ENCODE measurements at regions not wholly inside any gene's neighbourhood (a gene's known extent, or its start where the extent isn't known, plus 50 kb on each side); places are given as distances from the start of the nearest gene placed in this dataset.

GRCh38 chr14:100994082-100994481 is 90.6 kb upstream of the RTL1 start:
- H3K9ac ChIP-seq (ENCODE audit: insufficient read depth in 1 of 2, low read length in 2 of 2): no peak overlapping the region
- ATAC-seq (ENCODE audit: insufficient read depth, low FRiP score): no peak
- no peaks in the 10 kb centered on the region for H3K4me1 ChIP-seq (ENCODE audit: control insufficient read depth in 5 of 5, insufficient read depth in 5 of 5, low read length in 5 of 5)
- TF ChIP-seq CTCF (IDR thresholded peaks at IDR 0.05; ENCODE audit: control extremely low read depth, extremely low read depth): no peak
- DNase-seq: no peak
- WGBS, 2 donors: 67 to 79% methylated on average over 5 of the region's 5 CpGs
- H3K27ac ChIP-seq (ENCODE audit: low read depth in 1 of 2, low read length in 1 of 2): no peak overlapping the region
- no peaks in the 10 kb centered on the region for H3K27me3 ChIP-seq (ENCODE audit: control insufficient read depth in 3 of 3, insufficient read depth in 3 of 3, low read length in 2 of 3)
- no peaks in the 10 kb centered on the region for H3K9me3 ChIP-seq (ENCODE audit: control insufficient read depth in 4 of 4, insufficient read depth in 3 of 4, low read length in 3 of 4)
- no peak overlapping the region for H3K4me3 ChIP-seq
- peaks cover 0 to 11% (median 0%) of the 10 kb centered on the region in 4 donors for H3K36me3 ChIP-seq (ENCODE audit: control insufficient read depth in 4 of 4, insufficient read depth in 4 of 4, low read length in 4 of 4)

GRCh38 chr14:100994756-100995330 is 91.3 kb upstream of the RTL1 start:
- H3K27ac ChIP-seq (ENCODE audit: low read depth in 1 of 2, low read length in 1 of 2): no peak overlapping the region
- no peak overlapping the region for H3K9ac ChIP-seq (ENCODE audit: insufficient read depth in 1 of 2, low read length in 2 of 2)
- no peak overlapping the region for H3K4me3 ChIP-seq
- ATAC-seq (ENCODE audit: insufficient read depth, low FRiP score): no peak
- no peak for DNase-seq
- WGBS, 2 donors: 74 to 84% methylated on average over 3 of the region's 3 CpGs
- no peak for TF ChIP-seq CTCF (IDR thresholded peaks at IDR 0.05; ENCODE audit: control extremely low read depth, extremely low read depth)
- H3K27me3 ChIP-seq (ENCODE audit: control insufficient read depth in 3 of 3, insufficient read depth in 3 of 3, low read length in 2 of 3): no peaks in the 10 kb centered on the region
- H3K36me3 ChIP-seq (ENCODE audit: control insufficient read depth in 4 of 4, insufficient read depth in 4 of 4, low read length in 4 of 4): peaks cover 0 to 9% (median 0%) of the 10 kb centered on the region in 4 donors
- no peaks in the 10 kb centered on the region for H3K9me3 ChIP-seq (ENCODE audit: control insufficient read depth in 4 of 4, insufficient read depth in 3 of 4, low read length in 3 of 4)
- no peaks in the 10 kb centered on the region for H3K4me1 ChIP-seq (ENCODE audit: control insufficient read depth in 5 of 5, insufficient read depth in 5 of 5, low read length in 5 of 5)

- no peak for TF ChIP-seq CTCF (IDR thresholded peaks at IDR 0.05; ENCODE audit: control extremely low read depth, extremely low read depth)
- WGBS, 2 donors: 83 to 91% methylated on average over 4 of the region's 4 CpGs
- no peak for ATAC-seq (ENCODE audit: insufficient read depth, low FRiP score)
Measured at GRCh38 chr14:101000711-101001250, 97.3 kb upstream of the RTL1 start.

More at GRCh38 chr14:101000711-101001250, 97.3 kb upstream of the RTL1 start:
- no peak for DNase-seq
- Histone ChIP-seq H3K9me3 (ENCODE audit: control insufficient read depth in 4 of 4, insufficient read depth in 3 of 4, low read length in 3 of 4) (peaks cover 0 to 3% (median 0%) of the 10 kb centered on the region in 4 donors), H3K27ac (ENCODE audit: low read depth in 1 of 2, low read length in 1 of 2) (no peak overlapping the region), H3K9ac (ENCODE audit: insufficient read depth in 1 of 2, low read length in 2 of 2) (no peak overlapping the region), H3K27me3 (ENCODE audit: control insufficient read depth in 3 of 3, insufficient read depth in 3 of 3, low read length in 2 of 3) (no peaks in the 10 kb centered on the region), H3K4me1 (ENCODE audit: control insufficient read depth in 5 of 5, insufficient read depth in 5 of 5, low read length in 5 of 5) (peaks cover 0 to 18% (median 0%) of the 10 kb centered on the region in 5 donors), H3K4me3 (no peak overlapping the region), H3K36me3 (ENCODE audit: control insufficient read depth in 4 of 4, insufficient read depth in 4 of 4, low read length in 4 of 4) (peaks cover 0 to 9% (median 0%) of the 10 kb centered on the region in 4 donors)
